ENCODE measurements at regions not wholly inside any gene's neighbourhood (a gene's known extent, or its start where the extent isn't known, plus 50 kb on each side); places are given as distances from the start of the nearest gene placed in this dataset.
A peak's percentile ranks its signal among the peaks of the same experiment; 100 is the strongest.

DNA sequence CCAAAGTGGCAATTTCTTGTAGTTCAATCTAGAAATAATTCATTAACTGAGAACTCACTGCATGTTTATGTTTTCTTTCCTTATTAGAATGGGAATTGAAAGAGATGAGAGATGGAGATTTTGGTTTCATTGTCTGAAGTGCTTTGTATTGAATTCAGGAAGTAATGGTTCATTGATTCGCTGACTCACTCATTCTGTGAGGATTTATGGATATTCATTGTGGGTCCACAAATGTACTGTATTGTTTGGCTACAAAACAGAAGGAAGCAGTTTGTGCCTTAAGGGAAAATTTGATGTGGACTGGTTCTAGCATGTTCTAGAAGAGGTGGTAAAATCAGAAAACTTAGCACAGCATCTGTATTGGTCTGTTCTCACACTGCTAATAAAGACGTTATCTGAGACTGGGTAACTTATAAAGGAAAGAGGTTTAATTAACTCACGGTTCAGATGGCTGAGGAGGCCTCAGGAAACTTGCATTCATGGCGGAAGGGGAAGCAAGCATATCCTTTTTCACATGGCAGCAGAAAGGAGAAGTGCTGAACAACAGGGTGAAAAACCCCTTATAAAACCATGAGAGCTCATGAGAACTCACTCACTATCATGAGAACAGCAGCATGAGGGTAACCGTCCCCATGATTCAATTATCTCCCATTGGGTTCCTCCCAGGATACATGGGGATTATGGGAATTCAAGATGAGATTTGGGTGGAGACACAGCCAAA lies 132.3 kb upstream of the VCX3A start:
- Histone ChIP-seq H3K27me3 (ENCODE audit: insufficient read depth, poor library complexity, severe bottlenecking) (no peaks in the 10 kb centered on the region), H3K4me3 (replicated peaks; ENCODE audit: insufficient read depth, low read length) (no peak overlapping the region), H3K27ac (replicated peaks) (no peak overlapping the region)
- peak in 1 of 2 experiments; percentile 3 for DNase-seq (ENCODE audit: low read depth in 1 of 2, low spot score in 1 of 2)
- peak; percentile 56 for TF ChIP-seq SPI1 (IDR thresholded peaks at IDR 0.05; ENCODE audit: borderline replicate concordance, low read depth)
- no peak for TF ChIP-seq POLR2AphosphoS5 (IDR thresholded peaks at IDR 0.05; ENCODE audit: low read depth)
- TF ChIP-seq CTCF (IDR thresholded peaks at IDR 0.05; ENCODE audit: insufficient read depth, low read length), result no peak

GRCh38 chrX:6666624-6667023 lies 131.7 kb upstream of the VCX3A start:
- TF ChIP-seq CTCF (IDR thresholded peaks at IDR 0.05; ENCODE audit: insufficient read depth, low read length) (no peak), GABPA (IDR thresholded peaks at IDR 0.05; ENCODE audit: low read depth) (no peak)
- TF ChIP-seq, protein P1, sequence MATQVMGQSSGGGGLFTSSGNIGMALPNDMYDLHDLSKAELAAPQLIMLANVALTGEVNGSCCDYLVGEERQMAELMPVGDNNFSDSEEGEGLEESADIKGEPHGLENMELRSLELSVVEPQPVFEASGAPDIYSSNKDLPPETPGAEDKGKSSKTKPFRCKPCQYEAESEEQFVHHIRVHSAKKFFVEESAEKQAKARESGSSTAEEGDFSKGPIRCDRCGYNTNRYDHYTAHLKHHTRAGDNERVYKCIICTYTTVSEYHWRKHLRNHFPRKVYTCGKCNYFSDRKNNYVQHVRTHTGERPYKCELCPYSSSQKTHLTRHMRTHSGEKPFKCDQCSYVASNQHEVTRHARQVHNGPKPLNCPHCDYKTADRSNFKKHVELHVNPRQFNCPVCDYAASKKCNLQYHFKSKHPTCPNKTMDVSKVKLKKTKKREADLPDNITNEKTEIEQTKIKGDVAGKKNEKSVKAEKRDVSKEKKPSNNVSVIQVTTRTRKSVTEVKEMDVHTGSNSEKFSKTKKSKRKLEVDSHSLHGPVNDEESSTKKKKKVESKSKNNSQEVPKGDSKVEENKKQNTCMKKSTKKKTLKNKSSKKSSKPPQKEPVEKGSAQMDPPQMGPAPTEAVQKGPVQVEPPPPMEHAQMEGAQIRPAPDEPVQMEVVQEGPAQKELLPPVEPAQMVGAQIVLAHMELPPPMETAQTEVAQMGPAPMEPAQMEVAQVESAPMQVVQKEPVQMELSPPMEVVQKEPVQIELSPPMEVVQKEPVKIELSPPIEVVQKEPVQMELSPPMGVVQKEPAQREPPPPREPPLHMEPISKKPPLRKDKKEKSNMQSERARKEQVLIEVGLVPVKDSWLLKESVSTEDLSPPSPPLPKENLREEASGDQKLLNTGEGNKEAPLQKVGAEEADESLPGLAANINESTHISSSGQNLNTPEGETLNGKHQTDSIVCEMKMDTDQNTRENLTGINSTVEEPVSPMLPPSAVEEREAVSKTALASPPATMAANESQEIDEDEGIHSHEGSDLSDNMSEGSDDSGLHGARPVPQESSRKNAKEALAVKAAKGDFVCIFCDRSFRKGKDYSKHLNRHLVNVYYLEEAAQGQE (IDR thresholded peaks at IDR 0.05; ENCODE audit: insufficient replicate concordance, low read depth), result no peak

GRCh38 chrX:6661736-6662135 lies 126.8 kb upstream of the VCX3A start:
- no peak for DNase-seq (ENCODE audit: low read depth in 1 of 2, low spot score in 1 of 2)
- no peak overlapping the region for H3K4me3 ChIP-seq (replicated peaks; ENCODE audit: insufficient read depth, low read length)
- no peak overlapping the region for H3K27ac ChIP-seq (replicated peaks)
- TF ChIP-seq SPI1 (IDR thresholded peaks at IDR 0.05; ENCODE audit: borderline replicate concordance, low read depth), result no peak
- no peak for TF ChIP-seq POLR2AphosphoS5 (IDR thresholded peaks at IDR 0.05; ENCODE audit: low read depth)
- TF ChIP-seq, protein P1 (IDR thresholded peaks at IDR 0.05; ENCODE audit: insufficient replicate concordance, low read depth), result no peak
- TF ChIP-seq CTCF (IDR thresholded peaks at IDR 0.05; ENCODE audit: insufficient read depth, low read length), result no peak
- no peak for TF ChIP-seq GABPA (IDR thresholded peaks at IDR 0.05; ENCODE audit: low read depth)
- no peaks in the 10 kb centered on the region for H3K27me3 ChIP-seq (ENCODE audit: insufficient read depth, poor library complexity, severe bottlenecking)

More at GRCh38 chrX:6666624-6667023, 131.7 kb upstream of the VCX3A start:
- DNase-seq (ENCODE audit: low read depth in 1 of 2, low spot score in 1 of 2), result no peak
- no peak overlapping the region for H3K27ac ChIP-seq (replicated peaks)
- no peaks in the 10 kb centered on the region for H3K27me3 ChIP-seq (ENCODE audit: insufficient read depth, poor library complexity, severe bottlenecking)
- H3K4me3 ChIP-seq (replicated peaks; ENCODE audit: insufficient read depth, low read length), result no peak overlapping the region
